SK-N-SH (cell line): ENCODE measurements at regions not wholly inside any gene's neighbourhood (a gene's known extent, or its start where the extent isn't known, plus 50 kb on each side); places are given as distances from the start of the nearest gene placed in this dataset.

Experiments used
- MXI1 ChIP-seq: IDR thresholded peaks from 2 replicates; pipeline ENCODE4 v1.6.1; 2012; ENCODE audit warnings: mild to moderate bottlenecking, low read depth, low read length, improper control_type of control experiment
- POLR2AphosphoS5 ChIP-seq: IDR thresholded peaks from 2 replicates; pipeline ENCODE4 v1.6.1; 2012; ENCODE audit warnings: low read depth, low read length
- SMC3 ChIP-seq: IDR thresholded peaks from 2 replicates; pipeline ENCODE4 v1.6.1; 2012; ENCODE audit warnings: low read depth, low read length, improper control_type of control experiment
- TF ChIP-seq, protein P1 (sequence below): fragments of 200-600 bp; sonication (generic); IDR thresholded peaks from 2 replicates; pipeline ENCODE4 v1.6.1; 2017; ENCODE audit warnings: antibody characterized with exemption, mild to moderate bottlenecking, moderate library complexity
- TF ChIP-seq, protein P2 (sequence below): IDR thresholded peaks from 2 replicates; pipeline ENCODE4; 2012
- TF ChIP-seq, protein P3 (sequence below): fragments of 150-350 bp; IDR thresholded peaks from 2 replicates; pipeline ENCODE4 v1.6.1; 2017; ENCODE audit warnings: antibody characterized with exemption, low read length, low read depth, borderline replicate concordance

DNA sequence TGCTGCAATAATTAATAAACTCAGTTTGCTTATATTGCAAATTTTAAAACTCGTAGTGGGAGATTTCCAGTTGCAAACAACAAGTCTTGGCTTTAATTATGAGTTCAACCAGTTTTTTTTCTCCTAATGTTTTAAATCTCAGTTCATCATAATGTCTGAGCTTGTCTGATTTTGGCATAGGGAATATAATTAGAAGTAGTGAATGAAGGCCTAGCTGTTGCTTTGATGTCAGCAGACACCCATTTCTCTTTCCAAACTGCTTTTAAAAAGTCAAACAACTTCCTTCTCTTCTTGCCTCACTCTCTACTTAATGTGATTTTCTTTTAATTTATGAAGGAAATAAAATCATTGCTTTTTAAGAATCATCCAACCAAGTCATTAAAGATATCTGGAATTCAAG is 1462.1 kb downstream of the DPP10 start:
- TF ChIP-seq, protein P1, sequence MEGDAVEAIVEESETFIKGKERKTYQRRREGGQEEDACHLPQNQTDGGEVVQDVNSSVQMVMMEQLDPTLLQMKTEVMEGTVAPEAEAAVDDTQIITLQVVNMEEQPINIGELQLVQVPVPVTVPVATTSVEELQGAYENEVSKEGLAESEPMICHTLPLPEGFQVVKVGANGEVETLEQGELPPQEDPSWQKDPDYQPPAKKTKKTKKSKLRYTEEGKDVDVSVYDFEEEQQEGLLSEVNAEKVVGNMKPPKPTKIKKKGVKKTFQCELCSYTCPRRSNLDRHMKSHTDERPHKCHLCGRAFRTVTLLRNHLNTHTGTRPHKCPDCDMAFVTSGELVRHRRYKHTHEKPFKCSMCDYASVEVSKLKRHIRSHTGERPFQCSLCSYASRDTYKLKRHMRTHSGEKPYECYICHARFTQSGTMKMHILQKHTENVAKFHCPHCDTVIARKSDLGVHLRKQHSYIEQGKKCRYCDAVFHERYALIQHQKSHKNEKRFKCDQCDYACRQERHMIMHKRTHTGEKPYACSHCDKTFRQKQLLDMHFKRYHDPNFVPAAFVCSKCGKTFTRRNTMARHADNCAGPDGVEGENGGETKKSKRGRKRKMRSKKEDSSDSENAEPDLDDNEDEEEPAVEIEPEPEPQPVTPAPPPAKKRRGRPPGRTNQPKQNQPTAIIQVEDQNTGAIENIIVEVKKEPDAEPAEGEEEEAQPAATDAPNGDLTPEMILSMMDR, result no peak
- TF ChIP-seq, protein P2, sequence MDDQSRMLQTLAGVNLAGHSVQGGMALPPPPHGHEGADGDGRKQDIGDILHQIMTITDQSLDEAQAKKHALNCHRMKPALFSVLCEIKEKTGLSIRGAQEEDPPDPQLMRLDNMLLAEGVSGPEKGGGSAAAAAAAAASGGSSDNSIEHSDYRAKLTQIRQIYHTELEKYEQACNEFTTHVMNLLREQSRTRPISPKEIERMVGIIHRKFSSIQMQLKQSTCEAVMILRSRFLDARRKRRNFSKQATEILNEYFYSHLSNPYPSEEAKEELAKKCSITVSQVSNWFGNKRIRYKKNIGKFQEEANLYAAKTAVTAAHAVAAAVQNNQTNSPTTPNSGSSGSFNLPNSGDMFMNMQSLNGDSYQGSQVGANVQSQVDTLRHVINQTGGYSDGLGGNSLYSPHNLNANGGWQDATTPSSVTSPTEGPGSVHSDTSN, result no peak
- no peak for TF ChIP-seq SMC3
- TF ChIP-seq MXI1, result no peak
- no peak for TF ChIP-seq POLR2AphosphoS5
- TF ChIP-seq, protein P3, sequence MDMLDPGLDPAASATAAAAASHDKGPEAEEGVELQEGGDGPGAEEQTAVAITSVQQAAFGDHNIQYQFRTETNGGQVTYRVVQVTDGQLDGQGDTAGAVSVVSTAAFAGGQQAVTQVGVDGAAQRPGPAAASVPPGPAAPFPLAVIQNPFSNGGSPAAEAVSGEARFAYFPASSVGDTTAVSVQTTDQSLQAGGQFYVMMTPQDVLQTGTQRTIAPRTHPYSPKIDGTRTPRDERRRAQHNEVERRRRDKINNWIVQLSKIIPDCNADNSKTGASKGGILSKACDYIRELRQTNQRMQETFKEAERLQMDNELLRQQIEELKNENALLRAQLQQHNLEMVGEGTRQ, result no peak
